ENCODE measurements at regions not wholly inside any gene's neighbourhood (a gene's known extent, or its start where the extent isn't known, plus 50 kb on each side); places are given as distances from the start of the nearest gene placed in this dataset.

- ChIA-PET CTCF (interaction anchor here (1.5 to 1.7 kb wide), 2 partner anchors 14 to 17 kb away, joined by 4 to 5 read pairs; no protein-coding TSS in a partner anchor), RAD21 (ENCODE audit: unreplicated experiment) (interaction anchor here (1.2 kb wide), 1 partner anchor 76 kb away, joined by 3 read pairs; no protein-coding TSS in a partner anchor), SMC1A (ENCODE audit: uncharacterized antibody, unreplicated experiment) (interaction anchor here (1.0 to 1.9 kb wide), 3 partner anchors 10 to 36 kb away, joined by 4 to 5 read pairs (median 4); no protein-coding TSS in a partner anchor), POLR2A (interaction anchor here (0.7 kb wide), 1 partner anchor 20 kb away, joined by 7 read pairs; no protein-coding TSS in a partner anchor)
- Histone ChIP-seq H3K27me3 (replicated peaks in 1 of 2; ENCODE audit: control insufficient read depth in 2 of 2, insufficient read depth in 2 of 2, low read length in 1 of 2) (no peaks in the 10 kb centered on the region), H3K9ac (ENCODE audit: control insufficient read depth, insufficient read depth, low read length) (no peak overlapping the region), H3K4me2 (ENCODE audit: control insufficient read depth, insufficient read depth) (no peak overlapping the region), H4K20me1 (ENCODE audit: control insufficient read depth, insufficient read depth) (no peaks in the 10 kb centered on the region), H3K79me2 (ENCODE audit: control insufficient read depth, insufficient read depth, low read length) (no peaks in the 10 kb centered on the region), H2AFZ (ENCODE audit: control insufficient read depth, low read depth, low read length) (no peak overlapping the region), H3K4me3 (no peak overlapping the region), H3K9me3 (replicated peaks; ENCODE audit: control insufficient read depth, insufficient read depth, low read length) (no peaks in the 10 kb centered on the region; the same call in 2 of the 3 replicates), H3K27ac (ENCODE audit: control insufficient read depth, insufficient read depth) (no peak overlapping the region), H3K36me3 (ENCODE audit: control insufficient read depth in 2 of 2, insufficient read depth in 2 of 2, low read length in 1 of 2) (no peaks in the 10 kb centered on the region), H3K4me1 (ENCODE audit: control insufficient read depth, insufficient read depth, low read length) (peaks cover 7% of the 10 kb centered on the region; the same call in 1 of the 2 replicates)
- DNase-seq (ENCODE audit: low read depth, low spot score) (no peak), FAIRE-seq (peak; percentile 57), ATAC-seq (peak; percentile 84)
- intact Hi-C loops (cut with micrococcal nuclease; ENCODE audit: unreplicated experiment) (no loop called here), in situ Hi-C loops (cut with MboI) (no loop called here)
- no TSS peak for BruUV-seq (replicated peaks)
- TF ChIP-seq, protein P1, sequence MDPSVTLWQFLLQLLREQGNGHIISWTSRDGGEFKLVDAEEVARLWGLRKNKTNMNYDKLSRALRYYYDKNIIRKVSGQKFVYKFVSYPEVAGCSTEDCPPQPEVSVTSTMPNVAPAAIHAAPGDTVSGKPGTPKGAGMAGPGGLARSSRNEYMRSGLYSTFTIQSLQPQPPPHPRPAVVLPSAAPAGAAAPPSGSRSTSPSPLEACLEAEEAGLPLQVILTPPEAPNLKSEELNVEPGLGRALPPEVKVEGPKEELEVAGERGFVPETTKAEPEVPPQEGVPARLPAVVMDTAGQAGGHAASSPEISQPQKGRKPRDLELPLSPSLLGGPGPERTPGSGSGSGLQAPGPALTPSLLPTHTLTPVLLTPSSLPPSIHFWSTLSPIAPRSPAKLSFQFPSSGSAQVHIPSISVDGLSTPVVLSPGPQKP (IDR thresholded peaks at IDR 0.05; ENCODE audit: low read depth, low read length): no peak
- TF ChIP-seq IRF4 (IDR thresholded peaks at IDR 0.05; ENCODE audit: low read depth, low read length): no peak
- peak; percentile 46; the same call in 1 of the 2 replicates for TF ChIP-seq ZNF687 (IDR thresholded peaks at IDR 0.05)
- no peak for TF ChIP-seq ZNF384 (IDR thresholded peaks at IDR 0.05; ENCODE audit: borderline replicate concordance, low read depth, low read length)
- TF ChIP-seq RBBP5 (conservative IDR thresholded peaks at IDR 0.05): no peak
- TF ChIP-seq EED (IDR thresholded peaks at IDR 0.05; ENCODE audit: low read depth): 0 out of 2 replicates have a peak, but pooled peaks have one; percentile 8
- no peak for TF ChIP-seq CUX1 (IDR thresholded peaks at IDR 0.05; ENCODE audit: insufficient replicate concordance, low read depth, low read length)
- TF ChIP-seq SUPT20H (IDR thresholded peaks at IDR 0.05; ENCODE audit: borderline replicate concordance, control insufficient read depth, low read depth, low read length): no peak
- TF ChIP-seq, protein P2, sequence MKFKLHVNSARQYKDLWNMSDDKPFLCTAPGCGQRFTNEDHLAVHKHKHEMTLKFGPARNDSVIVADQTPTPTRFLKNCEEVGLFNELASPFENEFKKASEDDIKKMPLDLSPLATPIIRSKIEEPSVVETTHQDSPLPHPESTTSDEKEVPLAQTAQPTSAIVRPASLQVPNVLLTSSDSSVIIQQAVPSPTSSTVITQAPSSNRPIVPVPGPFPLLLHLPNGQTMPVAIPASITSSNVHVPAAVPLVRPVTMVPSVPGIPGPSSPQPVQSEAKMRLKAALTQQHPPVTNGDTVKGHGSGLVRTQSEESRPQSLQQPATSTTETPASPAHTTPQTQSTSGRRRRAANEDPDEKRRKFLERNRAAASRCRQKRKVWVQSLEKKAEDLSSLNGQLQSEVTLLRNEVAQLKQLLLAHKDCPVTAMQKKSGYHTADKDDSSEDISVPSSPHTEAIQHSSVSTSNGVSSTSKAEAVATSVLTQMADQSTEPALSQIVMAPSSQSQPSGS (IDR thresholded peaks at IDR 0.05; ENCODE audit: low read length): 0 out of 2 replicates have a peak, but pooled peaks have one; percentile 18
- TF ChIP-seq, protein P3, sequence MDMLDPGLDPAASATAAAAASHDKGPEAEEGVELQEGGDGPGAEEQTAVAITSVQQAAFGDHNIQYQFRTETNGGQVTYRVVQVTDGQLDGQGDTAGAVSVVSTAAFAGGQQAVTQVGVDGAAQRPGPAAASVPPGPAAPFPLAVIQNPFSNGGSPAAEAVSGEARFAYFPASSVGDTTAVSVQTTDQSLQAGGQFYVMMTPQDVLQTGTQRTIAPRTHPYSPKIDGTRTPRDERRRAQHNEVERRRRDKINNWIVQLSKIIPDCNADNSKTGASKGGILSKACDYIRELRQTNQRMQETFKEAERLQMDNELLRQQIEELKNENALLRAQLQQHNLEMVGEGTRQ (IDR thresholded peaks at IDR 0.05; ENCODE audit: borderline replicate concordance, low read depth, low read length): no peak
- no peak for TF ChIP-seq NR2C2 (IDR thresholded peaks at IDR 0.05; ENCODE audit: borderline replicate concordance, control insufficient read depth, insufficient read length, low read depth)
Measured at GRCh38 chr12:92529944-92530343, 172.8 kb upstream of the PLEKHG7 start.

All from GM12878 (cell line).